Right lobe of liver (tissue), 6 donors: ENCODE measurements at regions not wholly inside any gene's neighbourhood (a gene's known extent, or its start where the extent isn't known, plus 50 kb on each side); places are given as distances from the start of the nearest gene placed in this dataset.

Experiments used
- ATAC-seq, 4 donors: fragments of 200-7000 bp; cut with Tn5 transposase; one replicate each; pipeline ENCODE4 v1.9.1; 2020; ENCODE audit warnings: mild to moderate bottlenecking in 4 of 4, moderate library complexity in 4 of 4
- DNase-seq, 3 donors: peaks; one replicate each; pipeline ENCODE4 v3.0.0-alpha.2; 2020
- H3K27ac ChIP-seq, 3 donors: fragments of 200-600 bp; one replicate each; pipeline ENCODE4 v1.8.0; 2022
- H3K27me3 ChIP-seq, 2 donors: fragments of 200-600 bp; one replicate each; pipeline ENCODE4 v1.8.0; 2022
- H3K36me3 ChIP-seq, 4 donors: fragments of 200-600 bp; sonication (generic) in 1 of 4; one replicate each; pipeline versions ENCODE4 v1.5.1 to v1.8.0; 2017 to 2022; ENCODE audit warnings: control low read depth in 1 of 4
- H3K4me1 ChIP-seq, 4 donors: fragments of 200-600 bp; sonication (generic) in 1 of 4; one replicate each; pipeline versions ENCODE4 v1.5.1 to v1.8.0; 2017 to 2022; ENCODE audit warnings: control low read depth in 1 of 4
- H3K4me3 ChIP-seq, 3 donors: fragments of 200-600 bp; one replicate each; pipeline ENCODE4 v1.8.0; 2022
- H3K9me3 ChIP-seq, 4 donors: fragments of 200-600 bp; sonication (generic) in 1 of 4; one replicate each; pipeline versions ENCODE4 v1.5.1 to v1.8.0; 2017 to 2022; ENCODE audit warnings: control low read depth in 1 of 4
- CTCF ChIP-seq, 4 donors: fragments of 200-600 bp in 3 of 4; fragments of 450-650 bp in 1 of 4; IDR thresholded peaks; one replicate each; pipeline versions ENCODE4 v1.5.1 to v1.8.0; 2016 to 2022; ENCODE audit warnings: antibody characterized with exemption in 4 of 4, mild to moderate bottlenecking in 2 of 4
- POLR2A ChIP-seq: fragments of 450-650 bp; IDR thresholded peaks from one replicate; pipeline ENCODE4 v1.6.1; 2017; ENCODE audit warnings: antibody characterized with exemption, mild to moderate bottlenecking
- WGBS: methylation state at CpG from one replicate; pipeline ENCODE4 v1.1.6; 2018; ENCODE audit warnings: low coverage, low lambda C conversion rate; ENCODE audit not compliant: insufficient coverage; ENCODE audit errors: missing lambda C conversion rate; 5-methylcytosine and 5-hydroxymethylcytosine counted together
- intact Hi-C, 2 donors: fragments of 100-400 bp; cut with DNase I; formaldehyde crosslinking; loops; one replicate each; pipeline versions ENCODE4 v1.11.2 to v1.14.1; 2022
- donor health status: DM: no; HTN: yes; CAD: no.
- donor health status: DM: no; HTN: no; CAD: no.
- donor health status: DM: no; HTN: no; CAD: no.
- donor health status: DM: no; HTN: yes; CAD: no.
- donor health status: DM: no; HTN: yes; CAD: no.

GRCh38 chr10:131689486-131689885 lies 211.3 kb upstream of the PPP2R2D start:
- Histone ChIP-seq H3K9me3 (no peaks in the 10 kb centered on the region), H3K4me3 (no peak overlapping the region), H3K36me3 (no peaks in the 10 kb centered on the region), H3K27me3 (no peaks in the 10 kb centered on the region), H3K4me1 (no peaks in the 10 kb centered on the region), H3K27ac (no peak overlapping the region)
- TF ChIP-seq POLR2A = no peak
- TF ChIP-seq CTCF (IDR thresholded peaks at IDR 0.05) = no peak
- WGBS = 75% methylated on average over 9 of the region's 20 CpGs
- DNase-seq = no peak
- intact Hi-C loops = no loop called here
- no peak for ATAC-seq

- 71% methylated on average over 10 of the region's 15 CpGs for WGBS
- H3K27ac ChIP-seq = no peak overlapping the region
- no peak overlapping the region for H3K4me3 ChIP-seq
- no peaks in the 10 kb centered on the region for H3K4me1 ChIP-seq
- H3K27me3 ChIP-seq = no peaks in the 10 kb centered on the region
- no peaks in the 10 kb centered on the region for H3K9me3 ChIP-seq
- ATAC-seq = no peak
- peak in 1 of 3 donors; percentile 0 for DNase-seq
- intact Hi-C loops = no loop called here
- TF ChIP-seq POLR2A = no peak
- TF ChIP-seq CTCF (IDR thresholded peaks at IDR 0.05) = no peak
- no peaks in the 10 kb centered on the region for H3K36me3 ChIP-seq
Observed at GRCh38 chr10:131689954-131690757, 210.7 kb upstream of the PPP2R2D start.

- H3K36me3 ChIP-seq = no peaks in the 10 kb centered on the region
- no peaks in the 10 kb centered on the region for H3K4me1 ChIP-seq
- TF ChIP-seq POLR2A (no peak), CTCF (IDR thresholded peaks at IDR 0.05) (no peak)
- WGBS = 84% methylated on average over 4 of the region's 14 CpGs
- no peaks in the 10 kb centered on the region for H3K9me3 ChIP-seq
- DNase-seq = peak in 1 of 3 donors; percentile 37
- intact Hi-C loops = no loop called here
- H3K27ac ChIP-seq = no peak overlapping the region
- no peak for ATAC-seq
- no peak overlapping the region for H3K4me3 ChIP-seq
- no peaks in the 10 kb centered on the region for H3K27me3 ChIP-seq
Observed at GRCh38 chr10:131690805-131691239, 210.0 kb upstream of the PPP2R2D start.

- intact Hi-C loops = no loop called here
- Histone ChIP-seq H3K27ac (no peak overlapping the region), H3K9me3 (no peaks in the 10 kb centered on the region), H3K4me3 (no peak overlapping the region), H3K4me1 (no peaks in the 10 kb centered on the region), H3K36me3 (no peaks in the 10 kb centered on the region), H3K27me3 (no peaks in the 10 kb centered on the region)
- 61% methylated on average over 8 of the region's 16 CpGs for WGBS
- DNase-seq = peak in 1 of 3 donors; percentile 40
- ATAC-seq = no peak
- no peak for TF ChIP-seq POLR2A
- no peak for TF ChIP-seq CTCF (IDR thresholded peaks at IDR 0.05)
Observed at GRCh38 chr10:131691481-131692090, 209.2 kb upstream of the PPP2R2D start.
